Activated B cell treated with CpG ODN at 0.5 μM for 24 hours (primary cell): ENCODE measurements at regions not wholly inside any gene's neighbourhood (a gene's known extent, or its start where the extent isn't known, plus 50 kb on each side); places are given as distances from the start of the nearest gene placed in this dataset.

Experiments
- ATAC-seq: fragments of 200-7000 bp; cut with Tn5 transposase; one replicate; pipeline ENCODE4 v1.10.0; 2021; ENCODE audit warnings: low read depth, mild to moderate bottlenecking, moderate library complexity
- CTCF ChIA-PET: fragments of 350-600 bp; sonication (Branson Sonifier 250); formaldehyde crosslinking; loops from one replicate; lab custom pipeline; 2021; ENCODE audit warnings: antibody characterized with exemption; lab: Charles Lee
- POLR2A ChIA-PET: fragments of 350-600 bp; sonication (Branson Sonifier 250); formaldehyde crosslinking; loops from one replicate; lab custom pipeline; 2021; ENCODE audit warnings: antibody characterized with exemption; lab: Charles Lee
- DNase-seq: peaks from one replicate; pipeline ENCODE4 v3.0.0; 2022
- H3K27ac Mint-ChIP-seq: one replicate; pipeline ENCODE4 v1.8.0; 2020; ENCODE audit warnings: mixed read lengths
- H3K27me3 Mint-ChIP-seq: one replicate; pipeline ENCODE4 v1.8.0; 2021; ENCODE audit warnings: mixed read lengths
- H3K36me3 Mint-ChIP-seq: one replicate; pipeline ENCODE4 v1.8.0; 2021; ENCODE audit warnings: low read depth, mixed read lengths
- H3K4me1 Mint-ChIP-seq: one replicate; pipeline ENCODE4 v1.8.0; 2021; ENCODE audit warnings: mixed read lengths
- H3K4me3 Mint-ChIP-seq: one replicate; pipeline ENCODE4 v1.8.0; 2020; ENCODE audit warnings: mild to moderate bottlenecking, mixed read lengths
- H3K9me3 Mint-ChIP-seq: one replicate; pipeline ENCODE4 v1.8.0; 2020; ENCODE audit warnings: mixed read lengths
- intact Hi-C: fragments of 100-400 bp; cut with micrococcal nuclease; formaldehyde crosslinking; loops from one replicate; pipeline ENCODE4 v1.15.1; 2024
- TF ChIP-seq, protein P1 (sequence below): fragments of 200-600 bp; IDR thresholded peaks from one replicate; pipeline ENCODE4 v1.8.0; 2022; ENCODE audit warnings: antibody characterized with exemption, mild to moderate bottlenecking

- Mint-ChIP-seq H3K36me3 (no peaks in the 10 kb centered on the region), H3K27me3 (peaks cover 4% of the 10 kb centered on the region), H3K9me3 (no peaks in the 10 kb centered on the region), H3K27ac (no peak overlapping the region), H3K4me1 (no peaks in the 10 kb centered on the region), H3K4me3 (no peak overlapping the region)
- TF ChIP-seq, protein P1, sequence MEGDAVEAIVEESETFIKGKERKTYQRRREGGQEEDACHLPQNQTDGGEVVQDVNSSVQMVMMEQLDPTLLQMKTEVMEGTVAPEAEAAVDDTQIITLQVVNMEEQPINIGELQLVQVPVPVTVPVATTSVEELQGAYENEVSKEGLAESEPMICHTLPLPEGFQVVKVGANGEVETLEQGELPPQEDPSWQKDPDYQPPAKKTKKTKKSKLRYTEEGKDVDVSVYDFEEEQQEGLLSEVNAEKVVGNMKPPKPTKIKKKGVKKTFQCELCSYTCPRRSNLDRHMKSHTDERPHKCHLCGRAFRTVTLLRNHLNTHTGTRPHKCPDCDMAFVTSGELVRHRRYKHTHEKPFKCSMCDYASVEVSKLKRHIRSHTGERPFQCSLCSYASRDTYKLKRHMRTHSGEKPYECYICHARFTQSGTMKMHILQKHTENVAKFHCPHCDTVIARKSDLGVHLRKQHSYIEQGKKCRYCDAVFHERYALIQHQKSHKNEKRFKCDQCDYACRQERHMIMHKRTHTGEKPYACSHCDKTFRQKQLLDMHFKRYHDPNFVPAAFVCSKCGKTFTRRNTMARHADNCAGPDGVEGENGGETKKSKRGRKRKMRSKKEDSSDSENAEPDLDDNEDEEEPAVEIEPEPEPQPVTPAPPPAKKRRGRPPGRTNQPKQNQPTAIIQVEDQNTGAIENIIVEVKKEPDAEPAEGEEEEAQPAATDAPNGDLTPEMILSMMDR: no peak
- intact Hi-C loops: no loop called here
- no peak for ATAC-seq
- DNase-seq: no peak
- CTCF ChIA-PET: no interaction called here
- POLR2A ChIA-PET: no interaction called here
Measured at GRCh38 chr1:55781944-55782482, 566.8 kb upstream of the USP24 start.

DNA sequence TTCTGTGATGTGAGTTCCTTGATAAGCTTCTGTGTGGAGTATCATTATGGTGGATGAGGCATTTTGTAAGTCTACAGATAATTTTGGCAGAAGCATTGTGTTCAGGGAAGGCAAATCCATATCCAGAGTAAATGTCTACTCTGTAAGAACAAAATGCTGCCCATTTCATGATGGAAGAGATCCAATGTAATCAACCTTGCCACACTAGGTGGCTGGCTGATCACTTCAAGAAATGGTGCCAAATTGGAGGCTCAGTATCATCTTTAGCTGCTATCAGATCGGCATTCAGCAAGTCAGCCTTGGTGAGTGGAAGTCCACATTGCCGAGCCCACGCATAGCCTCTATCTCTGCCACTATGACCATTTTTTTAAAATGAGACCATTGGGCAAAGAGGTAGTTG is 565.8 kb upstream of the USP24 start:
- POLR2A ChIA-PET: no interaction called here
- Mint-ChIP-seq H3K27ac (no peak overlapping the region), H3K27me3 (peaks cover 7% of the 10 kb centered on the region)

GRCh38 chr1:55777545-55777944 is 562.4 kb upstream of the USP24 start:
- peaks cover 14% of the 10 kb centered on the region for H3K27me3 Mint-ChIP-seq
- CTCF ChIA-PET: no interaction called here

More for the DNA sequence above, 565.8 kb upstream of the USP24 start:
- Mint-ChIP-seq H3K4me1 (no peaks in the 10 kb centered on the region), H3K36me3 (no peaks in the 10 kb centered on the region), H3K9me3 (no peaks in the 10 kb centered on the region), H3K4me3 (no peak overlapping the region)
- TF ChIP-seq, protein P1: no peak
- intact Hi-C loops: no loop called here
- DNase-seq (no peak), ATAC-seq (no peak)
- CTCF ChIA-PET: no interaction called here

GRCh38 chr1:55775007-55775406 is 559.8 kb upstream of the USP24 start:
- H3K27me3 Mint-ChIP-seq: peaks cover 14% of the 10 kb centered on the region
- TF ChIP-seq, protein P1: no peak
- no peak overlapping the region for H3K4me3 Mint-ChIP-seq
- no peak overlapping the region for H3K27ac Mint-ChIP-seq
- no peaks in the 10 kb centered on the region for H3K4me1 Mint-ChIP-seq
- H3K9me3 Mint-ChIP-seq: peaks cover 5% of the 10 kb centered on the region
- intact Hi-C loops: no loop called here
- ATAC-seq (no peak), DNase-seq (no peak)
- ChIA-PET POLR2A (no interaction called here), CTCF (no interaction called here)
- no peaks in the 10 kb centered on the region for H3K36me3 Mint-ChIP-seq

More at GRCh38 chr1:55777545-55777944, 562.4 kb upstream of the USP24 start:
- POLR2A ChIA-PET: no interaction called here
- Mint-ChIP-seq H3K9me3 (peaks cover 5% of the 10 kb centered on the region), H3K36me3 (no peaks in the 10 kb centered on the region), H3K4me1 (no peaks in the 10 kb centered on the region), H3K4me3 (no peak overlapping the region), H3K27ac (no peak overlapping the region)
- TF ChIP-seq, protein P1: no peak
- ATAC-seq (no peak), DNase-seq (no peak)
- intact Hi-C loops: no loop called here

DNA sequence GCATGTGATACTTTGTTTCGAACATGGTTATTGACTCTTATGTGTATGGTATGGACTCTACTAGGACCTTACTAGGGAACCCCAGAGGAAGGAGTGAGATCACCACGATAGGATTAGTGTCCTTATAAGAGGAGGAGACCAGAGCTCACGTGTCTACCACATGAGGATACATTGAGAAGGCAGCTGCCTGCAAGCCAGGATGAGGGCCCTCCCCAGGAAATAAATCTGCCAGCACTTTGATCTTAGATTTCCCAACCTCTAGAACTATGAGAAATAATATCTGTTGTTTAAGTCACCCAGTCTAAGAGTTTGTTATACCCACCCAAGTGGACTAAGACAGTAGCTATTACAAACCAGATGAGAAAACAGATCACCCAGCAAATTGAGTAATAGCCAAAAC is 559.3 kb upstream of the USP24 start:
- no peaks in the 10 kb centered on the region for H3K4me1 Mint-ChIP-seq
- peaks cover 5% of the 10 kb centered on the region for H3K9me3 Mint-ChIP-seq
- DNase-seq (no peak), ATAC-seq (no peak)
- H3K36me3 Mint-ChIP-seq: no peaks in the 10 kb centered on the region
- POLR2A ChIA-PET: no interaction called here
- CTCF ChIA-PET: no interaction called here
- peaks cover 14% of the 10 kb centered on the region for H3K27me3 Mint-ChIP-seq
- intact Hi-C loops: no loop called here
- TF ChIP-seq, protein P1: no peak
- H3K4me3 Mint-ChIP-seq: no peak overlapping the region
- H3K27ac Mint-ChIP-seq: no peak overlapping the region
